ENCODE measurements at regions not wholly inside any gene's neighbourhood (a gene's known extent, or its start where the extent isn't known, plus 50 kb on each side); places are given as distances from the start of the nearest gene placed in this dataset.
A peak's percentile ranks its signal among the peaks of the same experiment; 100 is the strongest.

GRCh38 chr5:142507531-142508372 lies 178.1 kb downstream of the FGF1 start:
- ATAC-seq = peak; percentile 48 to 89

GRCh38 chr5:142506756-142507155 lies 179.1 kb downstream of the FGF1 start:
- ATAC-seq = no peak

GRCh38 chr5:142506046-142506445 lies 179.8 kb downstream of the FGF1 start:
- no peak for ATAC-seq

GRCh38 chr5:142501890-142502289 lies 177.1 kb upstream of the SPRY4 start:
- no peak for ATAC-seq

- ATAC-seq = no peak
Observed at GRCh38 chr5:142500227-142500905, 175.5 kb upstream of the SPRY4 start.

GRCh38 chr5:142499591-142500226 lies 174.9 kb upstream of the SPRY4 start:
- no peak for ATAC-seq

- no peak for ATAC-seq
Observed at GRCh38 chr5:142498298-142498697, 173.5 kb upstream of the SPRY4 start.

- ATAC-seq = no peak
Observed at GRCh38 chr5:142495531-142495930, 170.7 kb upstream of the SPRY4 start.

GRCh38 chr5:142493875-142494518 lies 169.2 kb upstream of the SPRY4 start:
- ATAC-seq = no peak

GRCh38 chr5:142492781-142493281 lies 168.0 kb upstream of the SPRY4 start:
- no peak for ATAC-seq

GRCh38 chr5:142491679-142492078 lies 166.9 kb upstream of the SPRY4 start:
- ATAC-seq = no peak

GRCh38 chr5:142491270-142491669 lies 166.4 kb upstream of the SPRY4 start:
- ATAC-seq = no peak

GRCh38 chr5:142486581-142486980 lies 161.8 kb upstream of the SPRY4 start:
- ATAC-seq = no peak

- no peak for ATAC-seq
Observed at GRCh38 chr5:142486020-142486419, 161.2 kb upstream of the SPRY4 start.

- no peak for ATAC-seq
Observed at GRCh38 chr5:142484821-142485387, 160.1 kb upstream of the SPRY4 start.

- ATAC-seq = no peak
Observed at GRCh38 chr5:142482207-142482606, 157.4 kb upstream of the SPRY4 start.

- ATAC-seq = no peak
Observed at GRCh38 chr5:142481410-142481809, 156.6 kb upstream of the SPRY4 start.

- no peak for ATAC-seq
Observed at GRCh38 chr5:142479854-142480519, 155.2 kb upstream of the SPRY4 start.

GRCh38 chr5:142479150-142479549 lies 154.3 kb upstream of the SPRY4 start:
- no peak for ATAC-seq

GRCh38 chr5:142478113-142478512 lies 153.3 kb upstream of the SPRY4 start:
- no peak for ATAC-seq

GRCh38 chr5:142475102-142475513 lies 150.3 kb upstream of the SPRY4 start:
- ATAC-seq = no peak
